ENCODE measurements at regions not wholly inside any gene's neighbourhood (a gene's known extent, or its start where the extent isn't known, plus 50 kb on each side); places are given as distances from the start of the nearest gene placed in this dataset.
"Not testable (repeated sequence)": the region's sequence is repeated elsewhere in the genome, so short reads cannot be mapped to it uniquely, and the experiment has no call there.

DNA sequence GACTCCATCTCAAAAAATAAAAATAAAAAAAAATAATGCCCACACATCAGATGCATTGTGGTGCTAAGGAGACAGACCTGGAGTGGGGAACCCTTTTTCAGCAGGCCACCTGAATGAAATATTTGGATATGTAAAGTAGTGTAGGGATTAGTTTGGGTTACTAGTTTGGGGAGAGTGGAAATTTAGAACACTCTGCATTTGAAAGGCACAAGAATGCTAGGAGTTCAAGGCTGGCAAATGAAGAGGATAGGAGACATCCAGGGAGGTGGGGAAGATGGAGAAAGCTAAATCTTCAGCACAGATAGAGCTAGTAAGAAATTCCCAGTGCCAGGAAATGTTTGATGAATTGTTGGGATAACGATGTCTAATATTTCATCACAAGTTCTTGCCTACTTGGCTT, 298.3 kb upstream of the ERCC4 start:
- intact Hi-C loops (cut with micrococcal nuclease): no loop called here

DNA sequence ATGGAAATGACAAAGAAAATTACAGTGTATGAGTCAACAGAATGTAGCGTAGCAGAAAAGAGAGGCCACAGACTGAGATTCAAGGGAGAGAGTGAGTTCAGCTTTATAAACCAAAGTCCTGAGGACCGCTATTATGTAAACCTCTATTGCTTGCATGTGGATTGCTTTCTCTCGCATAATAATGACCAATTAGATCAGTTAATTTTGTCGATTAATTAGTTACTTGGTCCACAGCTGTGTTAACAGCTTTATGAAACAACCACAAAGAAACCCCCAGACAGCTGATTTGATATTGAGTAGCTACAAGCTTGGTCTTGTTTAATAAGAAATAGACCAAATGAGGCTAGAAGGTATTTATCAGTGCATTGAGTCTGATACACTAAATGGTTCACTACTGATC, 291.8 kb upstream of the ERCC4 start:
- intact Hi-C loops (cut with micrococcal nuclease): no loop called here

DNA sequence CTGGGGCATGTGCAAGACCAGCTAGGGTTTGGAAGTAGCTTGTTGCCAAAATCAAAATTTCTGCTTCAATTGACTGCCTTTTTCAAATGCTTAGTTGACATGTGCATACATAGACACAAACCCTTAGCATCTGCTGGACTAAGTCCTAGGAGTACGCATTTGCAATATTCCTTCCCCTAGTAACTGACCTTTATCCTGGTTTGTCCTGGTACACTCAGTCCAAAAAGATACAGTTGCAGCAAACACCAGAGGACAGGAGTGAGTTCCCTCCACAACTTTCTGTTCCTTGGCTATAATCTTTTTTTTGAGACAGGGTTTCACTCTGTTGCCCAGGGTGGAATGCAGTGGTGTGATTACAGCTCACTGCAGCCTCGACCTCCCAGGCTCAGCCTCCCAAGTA, 290.2 kb upstream of the ERCC4 start:
- intact Hi-C loops (cut with micrococcal nuclease): no loop called here

DNA sequence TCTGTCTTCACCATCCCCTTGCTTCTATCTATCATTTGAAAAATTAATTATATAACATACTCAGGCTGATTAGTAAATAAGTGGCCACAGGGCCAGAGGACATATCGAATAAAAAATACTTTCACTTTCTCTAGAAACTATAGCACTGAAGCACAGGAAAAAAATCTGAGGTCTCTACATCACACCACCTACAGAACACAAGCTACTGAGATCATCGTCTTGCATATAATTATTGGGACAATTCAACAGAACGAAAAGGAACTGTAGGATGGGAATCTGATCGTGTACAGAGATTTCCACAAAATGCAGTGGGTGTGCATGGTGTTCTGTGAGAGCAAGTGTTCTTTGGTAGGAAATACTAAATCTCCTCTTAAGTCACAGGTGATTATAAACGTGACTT, 289.6 kb upstream of the ERCC4 start:
- intact Hi-C loops (cut with micrococcal nuclease): no loop called here

DNA sequence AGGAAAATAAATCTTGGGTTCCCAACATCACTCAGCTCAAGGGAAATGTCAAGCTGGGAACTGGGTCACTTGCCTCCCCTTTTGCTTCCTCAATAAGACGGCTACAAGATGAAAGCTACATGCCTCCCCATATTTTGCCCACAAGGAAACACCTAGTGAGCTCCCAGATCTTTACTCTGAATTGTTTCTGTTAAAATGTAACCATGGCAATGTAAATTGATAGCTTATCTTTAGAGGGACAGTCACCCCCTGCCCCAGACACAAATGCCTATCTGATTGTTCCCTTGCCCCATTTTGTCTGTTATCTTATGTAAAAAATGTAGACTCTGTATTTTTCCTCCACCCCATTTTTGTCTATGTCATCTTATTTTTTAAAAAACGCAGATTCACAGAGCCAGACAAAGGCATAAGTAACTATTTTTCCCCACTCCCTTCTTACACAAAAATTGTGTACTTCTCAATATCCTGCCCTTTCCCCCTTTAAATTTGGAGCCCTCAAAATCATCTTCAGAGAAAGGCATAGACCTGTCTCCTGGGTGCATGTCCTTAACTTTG, 288.7 kb upstream of the ERCC4 start:
- intact Hi-C loops (cut with micrococcal nuclease): no loop called here

DNA sequence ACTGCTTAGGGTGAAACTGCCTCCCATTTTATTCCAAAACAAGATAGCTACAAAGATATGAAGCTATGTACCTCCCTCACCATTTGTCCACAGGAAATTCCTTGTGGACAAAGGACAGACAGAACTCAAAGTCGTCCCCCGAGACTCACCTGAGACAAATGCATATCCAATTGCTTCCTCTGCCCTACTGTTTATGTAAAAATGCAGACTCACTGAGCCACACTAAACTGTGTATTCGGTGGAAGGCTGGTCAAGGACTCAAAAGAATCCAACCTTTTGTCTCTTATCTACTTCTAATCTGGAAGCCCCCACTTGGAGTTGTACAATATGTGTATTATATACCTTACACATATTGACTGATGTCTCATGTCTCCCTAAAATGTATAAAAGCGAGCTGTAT, 288.0 kb upstream of the ERCC4 start:
- intact Hi-C loops (cut with micrococcal nuclease): no loop called here

DNA sequence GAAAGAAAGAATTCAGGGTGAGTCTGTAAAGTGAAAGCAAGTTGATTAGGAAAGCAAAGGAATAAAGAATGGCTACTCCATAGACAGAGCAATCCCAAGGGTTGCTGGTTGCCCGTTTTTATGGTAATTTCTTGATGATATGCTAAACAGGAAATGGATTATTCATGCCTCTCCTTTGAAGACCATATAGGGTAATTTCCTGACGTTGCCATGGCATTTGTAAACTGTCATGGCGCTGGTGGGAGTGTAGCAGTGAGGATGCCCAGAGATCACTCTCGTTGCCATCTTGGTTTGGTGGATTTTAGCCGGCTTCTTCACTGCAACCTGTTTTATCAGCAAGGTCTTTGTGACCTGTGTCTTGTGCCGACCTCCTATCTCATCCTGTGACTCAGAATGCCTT, 287.4 kb upstream of the ERCC4 start:
- intact Hi-C loops (cut with micrococcal nuclease): not testable (repeated sequence)

DNA sequence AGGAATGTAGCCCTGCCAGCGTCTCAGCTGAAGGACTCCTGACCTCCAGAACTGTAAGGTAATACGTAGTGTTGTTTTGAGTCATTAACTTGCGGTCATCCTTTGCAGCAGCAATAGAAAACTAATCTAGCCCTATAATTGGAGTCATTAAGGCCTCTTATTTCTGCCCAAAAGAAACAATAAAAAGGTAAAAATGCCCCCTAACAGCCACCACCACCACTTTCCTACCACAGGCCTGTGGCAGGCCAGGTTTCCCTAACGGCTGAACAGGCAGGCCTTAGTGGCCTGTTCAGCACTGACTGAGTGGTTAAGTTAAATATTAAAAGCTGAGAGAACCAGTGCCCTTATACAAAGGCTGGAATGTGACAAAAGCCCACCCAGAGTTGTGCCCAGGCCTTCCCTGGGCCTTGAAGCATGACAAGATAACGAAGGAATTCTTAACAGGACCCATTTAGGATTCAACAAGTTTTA, 286.5 kb upstream of the ERCC4 start:
- intact Hi-C loops (cut with micrococcal nuclease): no loop called here

DNA sequence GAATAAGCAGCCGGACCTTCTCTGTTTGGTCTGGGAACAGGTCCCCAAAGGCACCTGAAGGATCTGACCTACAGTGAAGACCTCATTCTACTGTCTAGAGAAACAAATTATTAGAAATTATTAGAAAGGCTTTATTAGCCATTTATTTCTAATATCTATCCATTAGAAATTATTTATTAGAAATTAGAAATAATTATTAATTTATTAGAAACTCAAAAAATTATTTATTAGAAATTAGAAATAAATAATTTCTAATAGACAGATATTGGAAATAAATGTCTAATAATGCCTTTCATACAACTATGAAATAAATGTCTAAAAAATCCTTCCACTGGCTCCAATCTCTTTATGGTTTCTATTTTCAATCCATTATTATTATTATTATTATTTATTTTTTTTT, 285.7 kb upstream of the ERCC4 start:
- intact Hi-C loops (cut with micrococcal nuclease): no loop called here

DNA sequence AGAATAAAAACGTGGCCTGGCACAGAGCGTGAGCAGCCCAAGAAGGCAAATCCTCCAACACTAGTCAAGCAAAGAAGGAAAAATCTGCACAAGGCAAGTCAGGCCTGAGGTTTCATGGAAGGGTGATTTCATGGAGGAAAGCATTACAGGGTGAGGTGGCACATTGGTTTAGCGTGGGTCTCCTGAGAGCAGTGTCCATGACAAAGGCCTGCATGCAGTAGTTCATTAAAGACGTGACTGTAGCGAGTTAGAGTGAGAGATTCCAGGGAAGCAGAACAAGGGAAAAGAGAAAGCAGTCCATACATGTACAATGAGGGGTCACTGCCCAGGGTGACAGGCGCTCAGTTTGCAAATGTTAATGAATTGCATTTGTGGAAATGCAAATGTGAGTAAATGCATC, 285.0 kb upstream of the ERCC4 start:
- intact Hi-C loops (cut with micrococcal nuclease): no loop called here

DNA sequence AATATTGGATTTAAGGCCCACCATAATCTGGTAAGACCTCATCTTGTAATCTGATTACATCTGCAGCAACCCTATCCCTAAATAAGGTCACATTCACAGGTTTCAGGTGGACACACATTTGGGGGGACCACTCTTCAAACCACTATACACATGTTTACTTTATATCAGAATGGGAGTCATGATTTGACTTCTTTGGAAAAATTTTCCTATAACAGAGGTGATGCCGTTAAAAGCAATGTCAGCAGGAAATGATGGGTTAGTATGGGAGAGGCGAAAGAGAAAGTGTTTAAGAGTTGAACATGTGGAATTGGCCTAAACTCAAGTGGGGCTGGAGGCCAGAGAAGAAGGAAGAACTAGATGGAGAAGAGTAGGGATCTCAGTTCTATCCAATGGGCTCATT, 281.7 kb upstream of the ERCC4 start:
- intact Hi-C loops (cut with micrococcal nuclease): no loop called here

DNA sequence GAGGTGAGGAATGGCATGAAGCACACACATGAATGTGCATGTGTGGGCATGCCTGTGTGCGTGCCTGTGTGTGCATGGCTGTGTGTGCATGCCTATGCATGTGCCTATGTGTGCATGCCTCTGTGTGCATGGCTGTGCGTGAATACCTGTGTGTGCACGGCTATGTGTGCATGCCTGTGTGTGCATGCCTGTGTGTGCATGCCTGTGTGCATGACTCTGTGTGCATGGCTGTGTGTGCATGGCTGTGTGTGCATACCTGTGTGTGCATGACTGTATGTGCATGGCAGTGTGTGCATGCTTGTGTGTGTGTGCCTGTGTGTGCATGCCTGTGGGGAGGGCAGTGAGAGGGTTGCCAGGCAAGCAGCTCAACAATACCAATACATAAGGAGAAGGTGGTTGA, 276.5 kb upstream of the ERCC4 start:
- intact Hi-C loops (cut with micrococcal nuclease): no loop called here

DNA sequence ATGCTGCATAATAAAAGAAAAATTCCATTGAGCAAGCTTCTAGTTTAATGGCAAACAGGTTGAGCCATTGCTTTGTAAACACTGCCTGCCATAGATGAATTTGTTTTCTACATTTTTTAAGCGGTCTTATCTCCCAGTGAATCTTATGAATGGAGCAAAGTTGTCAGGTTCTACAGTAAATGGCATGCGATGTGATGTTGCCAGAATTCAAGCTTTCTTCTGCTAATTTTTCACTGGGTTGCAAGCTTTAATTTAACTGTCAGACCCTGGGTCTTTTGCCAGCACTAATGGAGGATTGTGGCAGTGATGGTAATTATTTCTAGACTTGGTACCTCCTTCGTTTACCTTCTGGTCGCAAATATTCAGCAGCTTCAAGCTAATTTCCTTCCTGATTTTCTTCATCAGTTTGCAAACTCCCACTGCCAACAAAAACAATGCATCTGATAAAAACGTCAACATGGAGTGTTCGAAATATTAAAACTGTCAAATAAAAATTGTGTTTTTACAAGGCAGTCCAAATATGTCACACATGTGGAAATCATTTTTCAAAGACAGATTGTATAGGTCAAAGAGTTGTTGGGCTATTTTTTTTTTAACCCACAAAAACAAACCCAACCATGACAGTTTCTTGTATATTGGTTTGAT, 274.2 kb upstream of the ERCC4 start:
- intact Hi-C loops (cut with micrococcal nuclease): no loop called here

DNA sequence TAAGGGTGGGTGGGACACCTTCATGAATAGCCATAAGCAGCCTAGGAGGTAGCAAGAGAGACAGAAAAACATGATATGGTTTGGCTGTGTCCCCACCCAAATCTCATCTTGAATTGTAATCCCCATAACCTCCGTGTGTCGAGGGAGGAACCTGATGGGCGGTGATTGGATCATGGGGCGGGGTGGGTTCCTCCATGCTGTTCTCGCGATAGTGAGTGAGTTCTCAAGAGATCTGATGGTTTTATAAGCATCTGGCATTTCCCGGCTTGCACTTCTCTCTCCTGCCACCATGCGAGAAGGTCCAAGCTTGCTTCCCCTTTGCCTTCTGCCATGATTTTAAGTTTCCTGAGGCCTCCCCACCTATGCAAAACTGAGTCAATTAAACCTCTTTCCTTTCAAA, 259.1 kb upstream of the ERCC4 start:
- intact Hi-C loops (cut with micrococcal nuclease): no loop called here

DNA sequence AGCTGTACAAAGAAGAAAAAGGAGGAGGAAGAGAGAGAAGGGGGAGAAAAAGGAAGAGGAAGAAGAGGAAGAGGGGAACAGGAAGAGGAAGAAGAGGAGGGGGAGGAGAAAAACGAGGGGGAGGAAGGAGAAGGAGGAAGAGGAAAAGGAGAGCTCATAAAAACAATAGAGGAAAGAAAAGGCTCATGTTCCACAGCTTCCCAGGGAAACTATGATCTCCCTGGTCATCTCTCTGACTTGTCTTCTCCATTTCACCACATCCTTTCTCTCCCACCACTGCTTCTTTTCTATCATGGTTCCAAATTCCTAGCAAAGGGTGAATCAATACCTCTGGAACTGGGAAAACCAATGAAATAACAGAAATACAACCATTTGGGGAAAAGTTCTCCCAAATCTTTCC, 254.1 kb upstream of the ERCC4 start:
- intact Hi-C loops (cut with micrococcal nuclease): no loop called here

DNA sequence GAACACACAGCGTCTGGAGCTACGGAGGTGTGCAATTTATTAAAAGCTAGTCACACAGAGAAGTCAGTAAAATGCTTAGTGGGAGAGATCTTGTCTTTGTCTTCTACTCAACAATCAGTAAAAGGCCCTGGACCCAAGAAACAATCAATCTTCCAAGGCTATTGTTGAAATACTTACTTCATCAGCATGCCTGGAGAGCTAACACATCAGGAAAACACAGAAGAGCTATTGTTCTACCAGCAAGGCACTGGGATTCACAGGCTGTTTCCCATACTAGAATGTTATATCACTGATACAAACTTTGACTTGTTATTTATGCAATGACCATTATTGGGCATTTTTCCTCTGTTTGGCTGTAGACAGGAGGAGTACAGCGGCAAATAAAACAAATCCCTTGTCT, 247.8 kb upstream of the ERCC4 start:
- intact Hi-C loops (cut with micrococcal nuclease): no loop called here

DNA sequence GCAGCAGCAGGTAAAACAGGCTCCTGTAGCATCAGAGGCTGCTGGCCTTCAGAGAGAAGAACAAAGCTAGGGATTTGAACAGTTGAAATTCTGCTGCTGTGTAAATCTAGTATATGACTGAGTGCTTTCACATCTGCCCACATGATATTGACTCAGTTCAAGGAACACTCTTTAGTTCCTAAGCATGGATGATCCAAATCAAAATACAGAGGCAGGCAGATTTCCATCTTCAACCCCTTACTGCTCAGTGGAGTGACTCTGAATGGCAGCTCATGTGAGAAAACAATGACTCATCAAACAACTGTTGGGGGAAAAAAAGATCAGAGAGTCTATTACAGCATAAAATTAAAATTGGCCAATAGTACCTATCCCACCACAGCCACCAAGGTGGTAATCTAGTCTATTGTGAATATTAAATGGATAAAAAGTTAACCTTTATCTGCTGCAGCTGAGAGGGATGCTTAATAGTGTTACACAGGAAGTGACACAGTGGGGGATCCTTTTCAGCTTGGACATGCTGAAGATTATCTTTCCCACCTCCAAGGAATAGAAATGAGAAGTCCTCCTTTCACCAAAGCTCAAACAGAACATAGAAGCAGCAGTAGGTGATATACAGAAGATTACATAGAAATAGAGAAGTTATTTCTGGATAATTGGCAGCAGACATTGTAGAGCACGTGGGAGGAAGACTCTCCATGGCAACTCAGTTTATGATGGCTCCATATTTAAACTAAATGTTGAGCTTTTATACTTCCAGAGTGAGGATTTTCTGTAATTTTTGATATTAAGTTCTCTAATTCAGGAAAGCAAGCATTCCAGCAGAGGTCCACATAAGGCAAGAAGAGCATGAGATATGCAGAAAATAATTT, 239.7 kb upstream of the ERCC4 start:
- intact Hi-C loops (cut with micrococcal nuclease): no loop called here

DNA sequence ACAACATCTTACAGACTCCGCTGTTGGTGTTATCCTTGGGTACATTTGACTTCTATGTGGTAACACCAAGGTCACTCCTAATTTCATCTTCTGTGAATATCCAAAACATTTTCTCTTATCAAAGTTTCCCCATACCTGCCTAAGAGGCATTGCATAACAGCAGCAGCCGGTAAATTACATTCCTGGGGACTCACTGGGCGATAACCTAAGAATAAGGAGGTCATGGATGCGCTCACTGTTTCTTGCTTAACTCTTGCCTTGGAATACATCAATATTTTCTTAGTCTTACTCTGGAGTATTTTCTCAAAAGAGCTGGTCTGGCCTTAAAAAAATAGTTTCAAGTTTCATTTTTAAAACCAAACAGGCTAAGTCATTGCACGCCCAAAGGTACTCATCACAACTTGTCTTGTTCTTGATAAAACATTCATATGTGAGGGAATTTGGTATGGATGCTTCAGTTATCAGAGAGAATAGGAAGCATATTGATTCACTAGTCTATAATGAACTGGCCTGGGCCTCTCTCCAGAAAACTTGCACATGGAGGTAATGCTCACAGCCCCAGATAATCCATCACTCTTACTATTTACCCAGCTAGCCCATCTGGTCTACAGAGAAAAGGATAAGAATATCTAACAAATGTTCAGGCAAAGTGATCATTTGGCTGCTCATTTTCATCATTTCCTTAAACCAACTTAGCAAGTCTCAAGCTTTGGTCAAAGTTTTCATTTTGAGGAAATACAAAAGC, 235.0 kb upstream of the ERCC4 start:
- intact Hi-C loops (cut with micrococcal nuclease): no loop called here

DNA sequence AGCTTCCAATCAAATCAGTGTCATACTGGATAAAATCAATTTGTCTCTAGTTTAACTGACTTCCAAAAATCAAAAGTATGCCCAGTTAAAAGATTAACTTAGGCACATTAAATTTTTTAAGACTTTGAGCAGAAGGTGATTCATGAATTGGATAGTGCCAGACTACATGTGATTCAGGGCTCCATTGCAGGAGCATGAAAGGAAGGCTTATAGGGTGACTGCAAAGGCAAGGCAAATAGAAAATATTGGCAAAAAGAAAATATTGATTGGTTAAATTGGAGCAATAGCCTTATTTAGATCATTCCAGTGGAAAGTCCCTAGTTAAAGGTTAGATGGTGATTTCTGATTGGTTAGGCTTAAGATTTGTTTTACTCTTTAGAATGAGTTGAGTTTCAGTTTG, 223.9 kb upstream of the ERCC4 start:
- intact Hi-C loops (cut with micrococcal nuclease): no loop called here

DNA sequence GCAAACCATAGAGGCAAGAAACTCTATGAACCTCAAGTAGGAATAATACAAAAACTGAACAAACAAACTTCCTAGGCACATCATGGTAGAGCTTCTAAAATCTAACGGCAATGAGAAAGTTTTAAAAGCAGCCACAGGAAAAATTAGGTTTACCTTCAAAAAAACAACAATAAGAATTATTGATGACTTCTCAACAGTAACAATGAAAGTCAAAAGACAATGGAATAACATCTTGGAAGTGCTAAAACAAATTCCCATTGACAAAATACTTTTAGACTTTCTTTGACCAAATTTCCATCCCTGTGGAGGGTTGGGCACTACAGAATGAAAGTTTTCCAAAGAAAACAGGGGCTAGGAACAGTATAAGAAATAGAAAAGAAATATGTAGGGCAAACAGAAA, 222.9 kb upstream of the ERCC4 start:
- intact Hi-C loops (cut with micrococcal nuclease): no loop called here

DNA sequence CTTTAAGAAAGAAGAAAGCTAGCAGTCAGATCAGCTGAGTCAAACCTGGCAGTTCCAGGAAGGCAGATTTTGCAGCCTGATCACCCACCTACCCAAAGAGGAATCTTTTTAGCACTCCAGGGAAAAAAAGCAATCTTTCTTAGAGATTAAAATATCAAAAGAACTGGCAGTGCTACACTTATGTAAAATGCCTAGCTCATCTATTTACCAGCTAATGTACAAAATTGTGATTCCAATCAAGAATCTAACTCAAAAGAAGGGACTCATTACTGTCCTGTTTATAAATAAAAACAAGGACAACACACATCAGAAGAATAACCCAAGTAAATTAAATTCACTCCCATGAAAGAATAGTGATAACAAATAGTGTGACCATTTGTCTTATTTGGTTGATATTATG, 222.4 kb upstream of the ERCC4 start:
- intact Hi-C loops (cut with micrococcal nuclease): no loop called here

DNA sequence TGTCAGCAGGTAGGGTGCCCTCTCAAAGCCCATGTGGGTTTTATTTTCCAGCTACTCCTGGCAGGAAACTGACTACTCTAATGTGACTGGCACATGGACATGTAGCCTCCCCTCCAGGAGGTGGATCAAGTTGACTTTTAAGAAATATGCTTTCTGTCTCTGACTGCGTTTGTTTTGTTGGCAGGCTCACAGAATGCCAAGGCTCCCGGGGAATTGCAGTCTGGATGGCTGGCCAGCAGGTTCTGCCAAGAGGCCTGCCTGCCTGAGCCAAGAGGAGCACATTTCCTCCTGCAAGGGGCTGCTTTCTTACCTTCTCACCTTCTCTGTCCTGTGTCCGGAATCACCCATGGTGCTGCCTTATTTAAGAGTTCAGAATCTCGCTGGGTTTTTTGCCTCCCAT, 217.3 kb upstream of the ERCC4 start:
- intact Hi-C loops (cut with micrococcal nuclease): no loop called here

Data from T-helper 2 cell treated with Interferon-gamma antibody and Interleukin-4, amounts not matched to agents 100 ng/mL and 5 ng/mL, for 36 hours (primary cell).